HG03103 (cell line): ENCODE measurements at regions not wholly inside any gene's neighbourhood (a gene's known extent, or its start where the extent isn't known, plus 50 kb on each side); places are given as distances from the start of the nearest gene placed in this dataset.

ENCODE experiments used
- ATAC-seq: cut with Tn5 transposase; IDR thresholded peaks from one replicate; pipeline ENCODE4 v1.9.1; 2021; ENCODE audit warnings: low read depth; ENCODE audit not compliant: unreplicated experiment

- ATAC-seq, result peak; percentile 47
Observed at GRCh38 chr5:146254223-146254622, 50.8 kb downstream of the RBM27 start.

GRCh38 chr5:146273109-146273508, 65.5 kb upstream of the POU4F3 start:
- ATAC-seq, result no peak

DNA sequence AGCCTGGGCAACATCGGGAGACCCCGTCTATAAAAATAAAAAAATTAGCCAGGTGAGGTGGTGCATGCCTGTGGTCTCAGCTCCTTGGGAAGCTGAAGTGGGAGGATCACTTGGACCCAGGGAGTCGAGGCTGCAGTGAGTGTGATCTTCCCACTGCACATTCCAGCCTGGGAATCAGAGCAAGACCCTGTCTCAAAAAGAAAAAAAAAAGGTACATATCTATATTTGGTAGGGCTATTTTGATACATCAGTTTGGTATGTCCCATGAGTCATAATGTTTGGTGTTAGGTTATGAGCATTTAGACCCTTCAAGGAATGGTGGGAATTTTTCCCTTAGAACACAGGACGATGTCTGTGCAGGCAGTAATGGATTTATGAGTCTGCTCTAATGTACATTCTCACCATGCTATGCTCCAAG, 55.3 kb upstream of the POU4F3 start:
- ATAC-seq, result no peak

- ATAC-seq, result no peak
Observed at GRCh38 chr5:146284016-146284415, 54.6 kb upstream of the POU4F3 start.
